ENCODE measurements at regions not wholly inside any gene's neighbourhood (a gene's known extent, or its start where the extent isn't known, plus 50 kb on each side); places are given as distances from the start of the nearest gene placed in this dataset.
"Not testable (repeated sequence)": the region's sequence is repeated elsewhere in the genome, so short reads cannot be mapped to it uniquely, and the experiment has no call there.

DNA sequence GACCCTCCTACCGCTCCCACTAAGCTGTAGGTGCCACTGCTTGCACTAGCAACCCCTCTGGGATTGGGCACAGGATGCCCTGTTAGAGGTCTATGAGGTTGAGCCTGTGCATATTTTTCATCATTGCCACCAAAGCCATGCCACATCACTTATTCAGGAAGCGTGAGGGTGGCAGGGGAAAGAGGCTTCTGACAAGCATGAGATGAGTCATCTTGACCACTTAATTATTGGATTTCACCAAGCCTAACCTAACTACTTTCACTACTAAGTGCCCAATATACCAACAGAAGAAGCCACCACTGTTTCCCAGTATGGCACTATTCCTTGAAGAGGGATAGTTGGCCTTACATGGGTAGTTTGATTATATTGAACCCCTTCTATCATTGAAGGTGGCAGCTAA, 181.3 kb upstream of the EPHA4 start:
- CTCF ChIA-PET: no interaction called here
- Mint-ChIP-seq H3K4me3 (no peak overlapping the region), H3K36me3 (no peaks in the 10 kb centered on the region), H3K27me3 (no peaks in the 10 kb centered on the region), H3K27ac (no peak overlapping the region), H3K9me3 (peaks cover under 1% of the 10 kb centered on the region), H3K4me1 (ENCODE audit: low read depth) (peaks cover 2% of the 10 kb centered on the region)
- no peak for DNase-seq
- POLR2A ChIA-PET: no interaction called here
- intact Hi-C loops (cut with micrococcal nuclease): no loop called here

DNA sequence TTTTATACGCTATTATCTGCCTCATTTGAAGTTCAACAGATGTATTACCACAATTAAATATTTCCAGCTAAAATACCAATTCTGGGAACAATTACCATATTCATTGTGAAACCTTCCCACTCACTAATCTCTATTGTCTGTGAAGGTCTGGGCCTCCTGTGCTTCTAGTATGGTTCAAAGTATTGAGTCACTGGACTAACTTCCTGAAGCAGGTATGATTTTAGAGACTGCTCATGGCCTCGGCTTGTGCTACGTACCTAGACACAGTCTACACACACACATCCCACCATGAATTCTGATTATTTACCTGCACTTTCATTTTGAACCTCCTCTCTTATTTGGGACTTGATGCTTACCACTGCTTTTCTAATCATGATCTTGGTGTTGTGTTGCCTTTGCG, 180.7 kb upstream of the EPHA4 start:
- Mint-ChIP-seq H3K9me3 (no peaks in the 10 kb centered on the region), H3K4me3 (no peak overlapping the region), H3K36me3 (no peaks in the 10 kb centered on the region), H3K4me1 (ENCODE audit: low read depth) (peaks cover 2% of the 10 kb centered on the region), H3K27ac (no peak overlapping the region), H3K27me3 (no peaks in the 10 kb centered on the region)
- ChIA-PET CTCF (no interaction called here), POLR2A (no interaction called here)
- intact Hi-C loops (cut with micrococcal nuclease): no loop called here
- DNase-seq: no peak

DNA sequence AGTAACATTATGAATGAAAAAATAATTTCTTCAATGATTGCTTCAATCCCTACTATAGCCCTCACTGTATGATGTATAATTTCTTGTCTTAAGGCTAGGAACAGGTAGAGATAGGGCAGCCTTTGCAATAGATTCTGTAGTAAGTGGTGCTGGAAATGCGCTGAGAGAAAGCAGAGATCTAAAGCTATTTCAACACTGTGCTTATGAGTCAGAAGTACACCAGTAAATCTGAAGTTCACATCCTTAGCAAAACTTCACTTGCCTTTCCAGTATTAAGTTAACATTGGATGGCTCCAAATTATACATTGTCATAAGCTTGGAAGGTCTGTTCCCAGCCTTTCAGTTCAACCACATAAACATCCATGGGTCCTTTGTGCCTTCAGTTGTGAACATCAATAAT, 178.2 kb upstream of the EPHA4 start:
- H3K9me3 Mint-ChIP-seq: no peaks in the 10 kb centered on the region
- ChIA-PET CTCF (no interaction called here), POLR2A (no interaction called here)
- no peak overlapping the region for H3K4me3 Mint-ChIP-seq
- no peak overlapping the region for H3K27ac Mint-ChIP-seq
- H3K4me1 Mint-ChIP-seq (ENCODE audit: low read depth): peaks cover 2% of the 10 kb centered on the region
- H3K27me3 Mint-ChIP-seq: no peaks in the 10 kb centered on the region
- DNase-seq: no peak
- intact Hi-C loops (cut with micrococcal nuclease): no loop called here
- H3K36me3 Mint-ChIP-seq: no peaks in the 10 kb centered on the region

DNA sequence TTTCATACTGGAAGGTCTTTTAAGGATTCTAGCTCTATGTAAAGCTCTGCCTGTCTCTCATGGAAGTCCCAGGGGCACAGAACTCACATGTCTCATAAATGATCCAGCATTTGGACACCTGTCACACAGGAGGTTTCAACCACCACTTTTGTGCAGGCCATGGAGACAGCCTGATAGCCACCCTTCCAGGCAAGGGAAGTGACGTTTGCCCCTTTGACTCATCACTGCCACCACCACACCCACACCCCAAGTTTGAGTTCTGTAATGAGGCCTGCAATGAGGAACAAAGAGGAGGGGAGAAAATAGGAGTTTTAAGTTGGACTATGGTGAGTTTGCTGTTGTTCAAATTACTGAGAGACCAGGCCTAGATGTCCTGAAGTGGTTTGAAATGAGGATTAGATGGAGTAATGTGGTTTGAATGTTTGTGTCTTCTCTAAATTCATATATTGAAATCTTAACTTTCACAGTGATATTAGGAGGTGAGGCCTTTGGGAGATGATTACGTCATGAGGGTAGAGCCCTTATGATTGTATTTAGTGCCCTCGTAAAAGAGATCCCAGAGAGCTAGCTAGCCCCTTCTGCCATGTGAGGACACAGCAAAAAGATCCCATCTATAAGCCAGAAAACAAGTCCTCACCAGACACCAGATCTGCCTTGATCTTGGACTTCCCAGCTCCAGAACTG, 175.3 kb upstream of the EPHA4 start:
- ChIA-PET CTCF (no interaction called here), POLR2A (no interaction called here)
- no peaks in the 10 kb centered on the region for H3K27me3 Mint-ChIP-seq
- no peak overlapping the region for H3K4me3 Mint-ChIP-seq
- no peak overlapping the region for H3K27ac Mint-ChIP-seq
- peak; percentile 30 for DNase-seq
- no peaks in the 10 kb centered on the region for H3K4me1 Mint-ChIP-seq (ENCODE audit: low read depth)
- no peaks in the 10 kb centered on the region for H3K9me3 Mint-ChIP-seq
- H3K36me3 Mint-ChIP-seq: no peaks in the 10 kb centered on the region
- intact Hi-C loops (cut with micrococcal nuclease): no loop called here

DNA sequence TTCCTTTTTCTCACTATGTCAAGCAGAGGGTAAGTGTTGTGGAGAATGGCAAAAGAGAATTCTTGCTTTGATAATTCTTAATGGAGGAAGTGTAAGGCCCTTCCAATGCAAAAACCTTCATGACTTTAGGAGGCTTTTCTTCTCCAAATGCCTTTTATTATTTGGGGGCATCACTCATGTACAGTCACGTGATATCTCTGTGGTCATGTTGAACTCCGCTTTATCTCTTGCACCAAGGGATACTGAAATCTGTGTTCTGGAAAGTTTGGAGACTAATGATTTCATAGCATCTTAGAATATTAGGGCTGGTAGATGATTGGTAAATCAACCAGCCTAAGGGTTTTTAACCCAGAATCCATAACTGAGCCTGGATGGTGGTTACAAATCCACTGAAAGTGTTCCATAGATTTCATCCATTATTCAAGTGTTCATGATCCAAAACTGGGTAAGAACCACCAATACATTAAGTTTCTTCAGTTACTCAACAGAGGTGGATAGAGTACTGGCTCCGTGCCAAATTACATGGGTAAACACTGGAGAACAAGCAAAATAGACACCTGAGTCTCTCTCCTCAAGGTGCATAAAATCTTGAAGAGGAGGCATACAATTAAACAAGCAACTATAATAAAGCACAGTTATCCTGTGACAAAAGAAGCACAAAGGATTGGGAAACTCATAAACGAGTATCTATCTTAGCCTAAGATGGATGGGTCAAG, 169.6 kb upstream of the EPHA4 start:
- Mint-ChIP-seq H3K4me1 (ENCODE audit: low read depth) (no peaks in the 10 kb centered on the region), H3K27ac (no peak overlapping the region), H3K4me3 (no peak overlapping the region), H3K9me3 (peaks cover 4% of the 10 kb centered on the region), H3K27me3 (peaks cover 3% of the 10 kb centered on the region), H3K36me3 (no peaks in the 10 kb centered on the region)
- DNase-seq: no peak
- POLR2A ChIA-PET: no interaction called here
- CTCF ChIA-PET: no interaction called here
- intact Hi-C loops (cut with micrococcal nuclease): no loop called here

DNA sequence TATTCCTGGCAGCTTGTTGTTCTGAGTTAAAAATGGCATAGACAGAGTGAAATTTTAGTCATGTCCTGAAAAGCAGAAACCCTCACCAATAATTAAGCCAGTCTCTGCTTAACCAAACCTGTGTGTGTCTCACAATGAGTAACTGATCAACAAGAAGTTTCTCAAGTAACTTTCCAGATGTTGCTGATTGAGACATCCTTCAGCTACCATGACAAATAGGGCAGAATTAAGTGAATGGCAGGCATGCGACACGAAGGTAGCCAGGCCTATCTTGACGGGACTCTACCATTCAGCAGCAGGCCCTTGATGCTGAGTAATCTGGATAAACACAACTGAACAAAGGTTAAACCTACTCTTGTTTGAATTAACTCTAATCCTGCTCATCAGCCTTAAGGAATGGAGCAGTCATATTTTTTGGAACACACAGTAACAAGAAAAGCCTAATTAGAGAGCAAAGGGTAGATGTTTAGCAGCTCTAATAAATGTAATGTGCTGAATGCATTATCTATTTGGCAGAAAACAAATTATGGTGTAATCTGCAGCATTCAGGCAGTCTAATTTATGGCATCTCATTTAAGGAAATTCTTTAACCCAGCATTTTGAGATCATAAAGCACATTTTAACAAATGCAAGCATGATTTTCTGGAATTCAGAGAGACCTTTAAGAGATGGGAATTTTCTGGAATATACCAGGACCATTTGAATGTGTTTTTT, 159.5 kb upstream of the EPHA4 start:
- DNase-seq: no peak
- intact Hi-C loops (cut with micrococcal nuclease): no loop called here
- Mint-ChIP-seq H3K36me3 (no peaks in the 10 kb centered on the region), H3K27me3 (no peaks in the 10 kb centered on the region), H3K4me3 (no peak overlapping the region), H3K4me1 (ENCODE audit: low read depth) (no peaks in the 10 kb centered on the region), H3K27ac (no peak overlapping the region), H3K9me3 (no peaks in the 10 kb centered on the region)
- ChIA-PET POLR2A (no interaction called here), CTCF (no interaction called here)

DNA sequence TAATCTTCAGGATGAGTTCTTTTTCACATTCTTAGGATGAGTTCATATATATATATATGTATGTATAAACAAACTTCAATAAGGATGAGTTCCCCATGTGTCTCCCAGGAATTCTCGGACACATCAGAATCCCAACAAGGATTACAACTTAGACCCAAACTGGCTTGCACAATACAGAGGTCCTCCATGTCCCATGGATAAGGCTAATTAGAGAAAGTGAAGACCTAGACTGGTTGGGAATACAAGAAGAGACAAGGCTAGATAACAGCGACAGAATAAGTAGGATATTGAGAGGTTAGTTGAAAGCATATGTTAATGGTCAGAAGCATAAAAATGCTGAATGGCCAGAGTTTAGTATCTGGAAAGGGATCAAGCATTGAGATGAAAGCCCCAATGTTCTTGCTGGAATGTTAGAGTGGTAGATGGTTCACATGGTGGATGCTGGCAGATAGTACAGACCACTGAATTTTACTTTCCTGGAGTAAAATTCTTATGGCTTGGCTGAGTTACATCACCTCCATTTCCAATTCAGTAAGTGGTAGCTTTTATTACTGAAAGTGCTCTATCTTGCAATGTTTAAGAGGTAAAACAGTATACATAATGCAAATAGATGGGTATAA, 154.9 kb upstream of the EPHA4 start:
- Mint-ChIP-seq H3K9me3 (peaks cover 6% of the 10 kb centered on the region), H3K4me3 (no peak overlapping the region), H3K4me1 (ENCODE audit: low read depth) (no peaks in the 10 kb centered on the region), H3K27me3 (no peaks in the 10 kb centered on the region), H3K36me3 (no peaks in the 10 kb centered on the region), H3K27ac (no peak overlapping the region)
- intact Hi-C loops (cut with micrococcal nuclease): no loop called here
- no peak for DNase-seq
- CTCF ChIA-PET: no interaction called here
- POLR2A ChIA-PET: no interaction called here

DNA sequence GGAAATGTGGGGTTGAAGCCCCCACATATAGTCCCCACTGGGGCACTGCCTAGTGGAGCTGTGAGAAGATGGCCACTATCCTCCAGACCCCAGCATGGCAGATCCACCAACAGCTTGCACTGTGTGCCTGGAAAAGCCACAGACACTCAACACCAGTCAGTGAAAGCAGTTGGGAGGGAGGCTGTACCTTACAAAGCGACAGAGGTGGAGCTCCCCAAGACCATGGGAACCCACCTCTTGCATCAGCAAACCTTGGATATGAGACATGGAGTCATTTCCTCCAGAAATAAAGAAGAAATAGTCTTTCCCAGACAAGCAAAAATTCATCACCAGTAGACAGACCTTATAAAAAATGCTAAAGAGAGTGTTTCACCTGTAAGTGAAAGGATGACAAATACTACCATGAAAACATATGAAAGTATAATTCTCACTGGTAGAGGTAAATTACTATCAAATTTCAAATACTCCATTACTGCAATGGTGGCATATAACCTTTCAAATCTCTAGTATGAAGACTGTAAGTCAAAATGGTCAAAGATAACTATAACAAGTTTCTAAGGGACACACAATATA, 152.6 kb upstream of the EPHA4 start:
- H3K4me1 Mint-ChIP-seq (ENCODE audit: low read depth): no peaks in the 10 kb centered on the region
- H3K9me3 Mint-ChIP-seq: peaks cover 6% of the 10 kb centered on the region
- CTCF ChIA-PET: no interaction called here
- H3K4me3 Mint-ChIP-seq: no peak overlapping the region
- no peaks in the 10 kb centered on the region for H3K27me3 Mint-ChIP-seq
- peak; percentile 8 for DNase-seq
- no peak overlapping the region for H3K27ac Mint-ChIP-seq
- POLR2A ChIA-PET: no interaction called here
- intact Hi-C loops (cut with micrococcal nuclease): no loop called here
- no peaks in the 10 kb centered on the region for H3K36me3 Mint-ChIP-seq

DNA sequence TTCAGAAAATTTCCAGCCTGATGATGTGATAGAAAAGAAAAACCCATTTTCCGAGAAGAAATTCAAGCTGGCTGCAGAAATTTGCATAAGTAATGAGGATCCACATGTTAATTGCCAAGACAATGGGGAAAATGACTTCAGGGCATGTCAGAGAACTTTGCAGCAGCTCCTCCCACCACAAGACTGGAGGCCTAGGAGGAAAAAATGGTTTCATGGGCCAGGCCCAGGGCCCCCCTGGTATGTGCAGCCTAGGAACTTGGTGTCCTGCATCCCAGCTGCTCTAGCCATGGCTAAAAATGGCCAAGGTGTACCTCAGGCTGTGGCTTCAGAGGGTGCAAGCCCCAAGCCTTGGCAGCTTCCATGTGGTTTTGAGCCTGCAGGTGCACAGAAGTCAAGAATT, 152.0 kb upstream of the EPHA4 start:
- not testable (repeated sequence) for H3K9me3 Mint-ChIP-seq

DNA sequence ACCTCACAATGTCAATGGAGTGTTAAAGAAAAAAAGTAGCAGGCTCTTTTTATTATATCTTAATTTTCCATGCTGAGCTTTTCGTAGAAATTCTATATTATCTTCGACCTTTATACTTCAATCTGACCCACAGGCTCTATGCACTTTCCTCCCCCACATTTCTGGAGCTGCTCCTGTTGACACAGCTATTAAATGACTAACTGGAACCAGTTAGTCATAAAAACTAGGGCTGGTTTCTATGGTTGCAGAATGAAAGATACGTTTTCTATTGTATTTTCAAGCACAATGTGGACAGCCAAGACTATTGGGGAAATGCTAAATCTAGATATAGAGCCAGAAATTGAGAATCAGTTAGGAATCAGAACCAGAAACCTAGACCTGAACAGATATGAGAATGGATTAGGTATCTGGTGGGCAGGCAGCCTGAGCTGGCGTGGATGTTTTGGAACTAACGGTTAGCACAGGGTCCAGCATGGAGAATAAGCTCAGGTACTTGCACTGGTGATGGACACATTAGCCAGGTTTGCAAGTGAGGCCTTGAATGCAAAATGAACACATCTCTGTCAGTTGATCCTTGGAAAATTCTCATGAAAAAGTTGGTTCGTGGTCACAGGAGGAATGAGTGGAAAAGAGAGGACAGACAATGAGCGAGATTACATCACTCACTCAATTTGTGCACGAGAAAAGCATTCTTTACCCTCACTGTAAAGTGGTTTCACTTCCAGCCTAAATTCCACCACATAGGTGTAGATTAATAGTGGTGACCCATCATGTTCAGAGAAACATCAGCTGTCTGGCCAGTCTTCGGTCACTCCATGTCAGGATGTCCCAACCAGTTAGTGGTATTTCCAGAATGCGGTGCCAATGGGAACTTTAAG, 144.6 kb upstream of the EPHA4 start:
- CTCF ChIA-PET: interaction anchor here (1.0 kb wide), 1 partner anchor 15 kb away, joined by 4 read pairs; no protein-coding TSS in a partner anchor
- H3K27me3 Mint-ChIP-seq: peaks cover 3% of the 10 kb centered on the region

More for the DNA sequence above, 152.0 kb upstream of the EPHA4 start:
- H3K36me3 Mint-ChIP-seq; H3K4me3 Mint-ChIP-seq; CTCF ChIA-PET; POLR2A ChIA-PET; intact Hi-C loops (cut with micrococcal nuclease); H3K4me1 Mint-ChIP-seq (ENCODE audit: low read depth); H3K27ac Mint-ChIP-seq; DNase-seq; H3K27me3 Mint-ChIP-seq: not testable (repeated sequence)

DNA sequence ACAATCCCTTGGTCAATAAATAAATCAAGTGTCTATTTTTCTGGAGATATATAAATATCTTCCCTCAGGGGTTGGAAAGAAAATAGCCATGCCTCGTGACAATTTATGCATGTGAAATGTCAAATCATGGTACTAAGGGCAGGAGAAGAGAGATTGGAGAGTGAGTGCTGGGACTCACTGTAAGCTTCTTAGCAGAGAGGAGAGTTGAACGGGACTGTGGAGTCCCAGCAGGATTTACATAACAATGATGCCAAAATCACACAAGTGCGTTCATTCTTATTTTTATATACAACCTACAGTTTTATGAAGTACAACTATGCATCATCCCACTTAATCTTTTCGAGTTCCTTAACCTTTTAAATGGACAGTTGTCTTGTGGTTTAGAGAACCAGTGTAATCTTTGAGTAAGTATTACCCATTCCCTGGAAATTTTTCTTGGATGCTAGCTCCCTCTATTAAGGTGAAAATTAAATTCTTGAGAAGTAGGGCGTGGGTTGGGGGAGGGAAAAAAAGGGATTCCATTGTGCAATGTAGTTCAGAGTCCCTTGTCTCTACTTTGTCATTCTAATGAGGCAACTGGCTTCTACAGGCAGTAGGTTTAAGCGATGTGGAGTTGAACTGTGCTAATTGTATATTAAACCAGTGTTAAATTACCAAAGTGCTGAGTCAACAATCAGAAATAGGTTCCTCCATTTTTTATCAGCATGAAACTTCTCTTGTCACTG, 143.6 kb upstream of the EPHA4 start:
- Mint-ChIP-seq H3K27ac (no peak overlapping the region), H3K36me3 (no peaks in the 10 kb centered on the region), H3K9me3 (peaks cover 4% of the 10 kb centered on the region), H3K27me3 (peaks cover 3% of the 10 kb centered on the region), H3K4me1 (ENCODE audit: low read depth) (no peaks in the 10 kb centered on the region), H3K4me3 (no peak overlapping the region)
- ChIA-PET CTCF (interaction anchor here (1.0 kb wide), 1 partner anchor 14 kb away, joined by 4 read pairs; no protein-coding TSS in a partner anchor), POLR2A (no interaction called here)
- no peak for DNase-seq
- intact Hi-C loops (cut with micrococcal nuclease): no loop called here

More for the DNA sequence above, 144.6 kb upstream of the EPHA4 start:
- Mint-ChIP-seq H3K4me1 (ENCODE audit: low read depth) (no peaks in the 10 kb centered on the region), H3K9me3 (peaks cover 4% of the 10 kb centered on the region), H3K27ac (no peak overlapping the region), H3K4me3 (no peak overlapping the region), H3K36me3 (no peaks in the 10 kb centered on the region)
- POLR2A ChIA-PET: no interaction called here
- intact Hi-C loops (cut with micrococcal nuclease): no loop called here
- no peak for DNase-seq
